OCI-LY1 (cell line): ENCODE measurements at regions not wholly inside any gene's neighbourhood (a gene's known extent, or its start where the extent isn't known, plus 50 kb on each side); places are given as distances from the start of the nearest gene placed in this dataset.

Experiments
- H2AFZ ChIP-seq: fragments of 200-600 bp; sonication (generic), shearing (Covaris generic); 2 replicates; pipeline ENCODE4 v1.6.0; 2014; ENCODE audit warnings: antibody characterized with exemption, mild to moderate bottlenecking, low read length
- H3F3A ChIP-seq: fragments of 200-600 bp; sonication (generic), shearing (Covaris generic); 2 replicates; pipeline ENCODE4 v1.6.0; 2014; ENCODE audit warnings: mild to moderate bottlenecking, antibody characterized with exemption, low read length, moderate library complexity; ENCODE audit not compliant: insufficient read depth
- H3K27ac ChIP-seq: fragments of 200-600 bp; sonication (generic); 2 replicates; pipeline ENCODE4 v1.5.1; 2014; ENCODE audit warnings: low read length, mixed run types, mild to moderate bottlenecking, low read depth; ENCODE audit not compliant: poor library complexity, severe bottlenecking
- H3K27me3 ChIP-seq: fragments of 200-600 bp; sonication (generic); 2 replicates; pipeline ENCODE4 v1.6.0; 2014; ENCODE audit warnings: antibody characterized with exemption, mild to moderate bottlenecking, low read length, moderate library complexity; ENCODE audit not compliant: insufficient read depth
- H3K36me3 ChIP-seq: fragments of 200-600 bp; sonication (generic); 2 replicates; pipeline ENCODE4 v1.6.1; 2014; ENCODE audit warnings: mild to moderate bottlenecking, antibody characterized with exemption, low read length, moderate library complexity, mixed read lengths; ENCODE audit not compliant: insufficient read depth
- H3K4me1 ChIP-seq: fragments of 200-600 bp; sonication (generic); 2 replicates; pipeline ENCODE4 v1.5.1; 2014; ENCODE audit warnings: mild to moderate bottlenecking, low read length, moderate library complexity; ENCODE audit not compliant: insufficient read depth, severe bottlenecking
- H3K4me2 ChIP-seq: fragments of 200-600 bp; sonication (generic), shearing (Covaris generic); 2 replicates; pipeline ENCODE4 v1.6.1; 2014; ENCODE audit warnings: low read length
- H3K4me3 ChIP-seq: fragments of 200-600 bp; sonication (generic); 2 replicates; pipeline ENCODE4 v1.5.1; 2014; ENCODE audit warnings: low read length, low read depth, mild to moderate bottlenecking, mixed read lengths; ENCODE audit not compliant: poor library complexity, severe bottlenecking
- H3K79me2 ChIP-seq: fragments of 200-600 bp; shearing (Covaris generic); 2 replicates; pipeline ENCODE4 v1.6.1; 2016; ENCODE audit warnings: mixed run types, low read length, mixed read lengths; ENCODE audit not compliant: insufficient read depth
- H3K9ac ChIP-seq: fragments of 200-600 bp; sonication (generic), shearing (Covaris generic); 2 replicates; pipeline ENCODE4 v1.6.1; 2014; ENCODE audit warnings: mild to moderate bottlenecking, low read length, mixed read lengths
- H3K9me2 ChIP-seq: fragments of 200-600 bp; sonication (generic), shearing (Covaris generic); 2 replicates; pipeline ENCODE4 v1.6.1; 2014; ENCODE audit warnings: low read depth, mild to moderate bottlenecking, low read length, mixed read lengths
- H3K9me3 ChIP-seq: fragments of 200-600 bp; shearing (Covaris generic); 2 replicates; pipeline ENCODE4 v1.6.1; 2014; ENCODE audit warnings: low read length, mixed read lengths
- H4K20me1 ChIP-seq: fragments of 200-600 bp; sonication (generic), shearing (Covaris generic); 2 replicates; pipeline ENCODE4 v1.6.0; 2016; ENCODE audit warnings: mild to moderate bottlenecking, low read length; ENCODE audit not compliant: insufficient read depth
- CTCF ChIP-seq: fragments of 200-600 bp; sonication (generic), shearing (Covaris generic); IDR thresholded peaks from 2 replicates; pipeline ENCODE4 v1.5.1; 2017; ENCODE audit warnings: mild to moderate bottlenecking, antibody characterized with exemption, low read length, moderate library complexity, mixed read lengths
- EZH2 ChIP-seq: fragments of 200-600 bp; sonication (generic), shearing (Covaris generic); IDR thresholded peaks from 2 replicates; pipeline ENCODE4 v1.8.0; 2017; ENCODE audit warnings: borderline replicate concordance, mixed run types, mild to moderate bottlenecking, antibody characterized with exemption, low read length, moderate library complexity, mixed read lengths

- Histone ChIP-seq H3K27me3 (no peaks in the 10 kb centered on the region), H3K9me2 (no peaks in the 10 kb centered on the region), H3K9ac (no peak overlapping the region), H3K9me3 (no peaks in the 10 kb centered on the region), H4K20me1 (no peaks in the 10 kb centered on the region), H3K4me2 (no peak overlapping the region), H2AFZ (no peak overlapping the region), H3K79me2 (no peaks in the 10 kb centered on the region), H3K4me1 (no peaks in the 10 kb centered on the region), H3K27ac (no peak overlapping the region), H3K36me3 (no peaks in the 10 kb centered on the region), H3K4me3 (no peak overlapping the region), H3F3A (no peaks in the 10 kb centered on the region)
- no peak for TF ChIP-seq EZH2
- no peak for TF ChIP-seq CTCF
Measured at GRCh38 chr10:131737543-131738395, 163.0 kb upstream of the PPP2R2D start.

- H3K4me2 ChIP-seq = no peak overlapping the region
- TF ChIP-seq CTCF (no peak), EZH2 (no peak)
- H3K36me3 ChIP-seq = no peaks in the 10 kb centered on the region
- H3K4me3 ChIP-seq = no peak overlapping the region
- peaks cover 4% of the 10 kb centered on the region for H3K4me1 ChIP-seq
- no peaks in the 10 kb centered on the region for H3K9me2 ChIP-seq
- no peaks in the 10 kb centered on the region for H3K79me2 ChIP-seq
- H4K20me1 ChIP-seq = no peaks in the 10 kb centered on the region
- H3K27me3 ChIP-seq = no peaks in the 10 kb centered on the region
- H3K27ac ChIP-seq = no peak overlapping the region
- H3K9me3 ChIP-seq = no peaks in the 10 kb centered on the region
- H3K9ac ChIP-seq = no peak overlapping the region
- H3F3A ChIP-seq = no peaks in the 10 kb centered on the region
- H2AFZ ChIP-seq = no peak overlapping the region
Measured at GRCh38 chr10:131738396-131738735, 162.4 kb upstream of the PPP2R2D start.

GRCh38 chr10:131739206-131739605, 161.6 kb upstream of the PPP2R2D start:
- Histone ChIP-seq H3K4me2 (no peak overlapping the region), H3K9ac (no peak overlapping the region), H3K27me3 (no peaks in the 10 kb centered on the region), H3K79me2 (no peaks in the 10 kb centered on the region), H2AFZ (no peak overlapping the region), H3K9me2 (no peaks in the 10 kb centered on the region), H3K9me3 (no peaks in the 10 kb centered on the region), H3K4me1 (peaks cover 8% of the 10 kb centered on the region), H3K36me3 (no peaks in the 10 kb centered on the region), H3F3A (no peaks in the 10 kb centered on the region), H3K27ac (no peak overlapping the region), H3K4me3 (no peak overlapping the region), H4K20me1 (no peaks in the 10 kb centered on the region)
- TF ChIP-seq CTCF (no peak), EZH2 (no peak)
